ENCODE measurements at regions not wholly inside any gene's neighbourhood (a gene's known extent, or its start where the extent isn't known, plus 50 kb on each side); places are given as distances from the start of the nearest gene placed in this dataset.

- TF ChIP-seq, protein P1, sequence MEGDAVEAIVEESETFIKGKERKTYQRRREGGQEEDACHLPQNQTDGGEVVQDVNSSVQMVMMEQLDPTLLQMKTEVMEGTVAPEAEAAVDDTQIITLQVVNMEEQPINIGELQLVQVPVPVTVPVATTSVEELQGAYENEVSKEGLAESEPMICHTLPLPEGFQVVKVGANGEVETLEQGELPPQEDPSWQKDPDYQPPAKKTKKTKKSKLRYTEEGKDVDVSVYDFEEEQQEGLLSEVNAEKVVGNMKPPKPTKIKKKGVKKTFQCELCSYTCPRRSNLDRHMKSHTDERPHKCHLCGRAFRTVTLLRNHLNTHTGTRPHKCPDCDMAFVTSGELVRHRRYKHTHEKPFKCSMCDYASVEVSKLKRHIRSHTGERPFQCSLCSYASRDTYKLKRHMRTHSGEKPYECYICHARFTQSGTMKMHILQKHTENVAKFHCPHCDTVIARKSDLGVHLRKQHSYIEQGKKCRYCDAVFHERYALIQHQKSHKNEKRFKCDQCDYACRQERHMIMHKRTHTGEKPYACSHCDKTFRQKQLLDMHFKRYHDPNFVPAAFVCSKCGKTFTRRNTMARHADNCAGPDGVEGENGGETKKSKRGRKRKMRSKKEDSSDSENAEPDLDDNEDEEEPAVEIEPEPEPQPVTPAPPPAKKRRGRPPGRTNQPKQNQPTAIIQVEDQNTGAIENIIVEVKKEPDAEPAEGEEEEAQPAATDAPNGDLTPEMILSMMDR (optimal IDR thresholded peaks at IDR 0.05 in 1 of 3, IDR thresholded peaks at IDR 0.05 in 1 of 3, conservative IDR thresholded peaks at IDR 0.05 in 1 of 3; ENCODE audit: extremely low read depth in 1 of 3, insufficient read depth in 2 of 3, low read length in 3 of 3): no peak
- no peak for TF ChIP-seq EZH2 (IDR thresholded peaks at IDR 0.05; ENCODE audit: low read length)
Observed at GRCh38 chrX:45517090-45517973, 316.7 kb upstream of the DIPK2B start.
